ENCODE measurements at regions not wholly inside any gene's neighbourhood (a gene's known extent, or its start where the extent isn't known, plus 50 kb on each side); places are given as distances from the start of the nearest gene placed in this dataset.

- TF ChIP-seq CTCF (IDR thresholded peaks at IDR 0.05) (no peak), POLR2A (IDR thresholded peaks at IDR 0.05) (no peak)
Observed at GRCh38 chr4:81352446-81352835, 119.3 kb downstream of the RASGEF1B start.
